GM21737 (cell line): ENCODE measurements at regions not wholly inside any gene's neighbourhood (a gene's known extent, or its start where the extent isn't known, plus 50 kb on each side); places are given as distances from the start of the nearest gene placed in this dataset.
"Not testable (repeated sequence)": the region's sequence is repeated elsewhere in the genome, so short reads cannot be mapped to it uniquely, and the experiment has no call there.

Experiments used
- ATAC-seq: cut with Tn5 transposase; IDR thresholded peaks from one replicate; pipeline ENCODE4 v1.9.1; 2021; ENCODE audit warnings: mild to moderate bottlenecking, moderate library complexity; ENCODE audit not compliant: unreplicated experiment

- no peak for ATAC-seq
These were observed 155.5 kb upstream of the GRIN3A start for GRCh38 chr9:101893661-101894646.

- no peak for ATAC-seq
These were observed 143.1 kb upstream of the GRIN3A start for GRCh38 chr9:101881508-101881907.

DNA sequence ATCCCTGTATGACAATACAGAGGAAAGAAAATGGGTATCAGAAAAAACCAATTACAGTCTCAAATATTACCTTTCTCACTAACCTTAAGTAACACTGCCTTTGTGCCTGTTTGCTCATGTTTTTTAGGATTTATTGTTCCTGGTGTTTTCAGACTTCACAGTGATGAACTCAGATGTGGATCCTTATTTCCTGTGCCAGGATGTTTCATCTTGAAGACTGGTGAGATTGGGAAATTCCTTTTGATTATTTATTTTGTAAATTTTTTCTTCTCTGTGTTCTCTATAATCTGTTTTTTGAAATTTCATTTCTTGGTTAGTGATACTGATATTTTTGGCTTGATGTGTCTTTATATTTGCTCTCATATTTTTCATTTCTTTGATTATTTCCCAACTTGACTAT lies 142.4 kb upstream of the GRIN3A start:
- ATAC-seq, result no peak

- no peak for ATAC-seq
These were observed 140.3 kb upstream of the GRIN3A start for GRCh38 chr9:101878734-101879133.

- no peak for ATAC-seq
These were observed 139.0 kb upstream of the GRIN3A start for GRCh38 chr9:101877439-101877838.

GRCh38 chr9:101861472-101861871 lies 123.0 kb upstream of the GRIN3A start:
- ATAC-seq, result no peak

- no peak for ATAC-seq
These were observed 122.5 kb upstream of the GRIN3A start for GRCh38 chr9:101860920-101861319.

GRCh38 chr9:101859620-101860019 lies 121.2 kb upstream of the GRIN3A start:
- no peak for ATAC-seq

GRCh38 chr9:101858026-101858425 lies 119.6 kb upstream of the GRIN3A start:
- ATAC-seq, result no peak

- ATAC-seq, result no peak
These were observed 110.8 kb upstream of the GRIN3A start for GRCh38 chr9:101849102-101849707.

DNA sequence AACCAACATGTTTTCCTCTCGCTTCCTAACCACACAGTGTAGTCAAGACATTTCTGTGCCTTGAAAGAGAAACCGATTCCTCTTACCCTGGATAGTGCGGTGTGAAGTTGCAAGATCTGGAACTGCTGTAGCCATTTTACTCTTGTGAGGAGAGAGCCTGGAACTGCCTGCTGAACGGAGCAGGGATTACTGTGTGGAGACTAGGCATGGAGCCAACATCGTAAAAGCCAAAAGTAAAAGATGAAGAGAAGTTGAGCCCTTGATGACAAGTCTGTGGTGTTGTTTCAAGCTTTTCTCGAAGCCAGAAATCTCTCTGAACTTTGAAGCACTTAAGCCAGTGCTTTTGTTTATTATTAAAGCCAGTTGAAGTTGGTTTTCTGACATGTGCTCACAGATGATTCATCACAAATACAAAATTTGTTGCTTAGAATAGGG lies 110.1 kb upstream of the GRIN3A start:
- ATAC-seq, result no peak

DNA sequence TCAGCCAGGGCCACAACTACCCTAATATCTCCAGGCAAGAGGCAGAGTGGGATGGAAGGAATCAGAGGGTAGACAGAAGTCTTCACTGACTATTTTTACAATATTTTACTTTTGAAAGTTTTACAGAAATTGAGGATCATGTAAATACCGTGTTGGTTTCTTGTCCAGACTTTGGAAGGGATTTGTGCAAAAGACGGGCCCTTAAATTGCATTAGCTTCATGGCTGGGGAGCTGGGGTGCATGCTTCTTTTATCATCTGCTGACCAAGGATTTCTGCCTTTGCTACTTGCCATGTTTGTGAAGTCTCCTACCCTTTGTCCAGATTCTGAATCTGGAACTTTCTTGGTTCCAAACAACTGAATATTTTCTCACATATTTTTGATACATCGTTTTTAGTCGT lies 107.7 kb upstream of the GRIN3A start:
- no peak for ATAC-seq

GRCh38 chr9:101840694-101841188 lies 102.3 kb upstream of the GRIN3A start:
- no peak for ATAC-seq

DNA sequence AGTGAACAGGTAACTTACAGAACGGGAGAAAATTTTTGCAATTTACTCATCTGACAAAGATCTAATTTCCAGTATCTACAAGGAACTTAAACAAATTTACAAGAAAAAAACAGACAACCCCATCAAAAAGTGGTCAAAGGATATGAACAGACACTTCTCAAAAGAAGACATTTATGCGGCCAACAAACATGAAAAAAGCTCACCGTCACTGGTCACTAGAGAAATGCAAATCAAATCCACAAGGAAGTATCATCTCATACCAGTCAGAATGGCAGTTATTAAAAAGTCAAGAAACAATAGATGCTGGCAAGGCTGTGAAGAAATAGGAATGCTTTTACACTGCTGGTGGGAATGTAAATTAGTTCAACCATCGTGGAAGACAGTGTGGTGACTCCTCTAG lies 100.5 kb upstream of the GRIN3A start:
- ATAC-seq, result not testable (repeated sequence)

DNA sequence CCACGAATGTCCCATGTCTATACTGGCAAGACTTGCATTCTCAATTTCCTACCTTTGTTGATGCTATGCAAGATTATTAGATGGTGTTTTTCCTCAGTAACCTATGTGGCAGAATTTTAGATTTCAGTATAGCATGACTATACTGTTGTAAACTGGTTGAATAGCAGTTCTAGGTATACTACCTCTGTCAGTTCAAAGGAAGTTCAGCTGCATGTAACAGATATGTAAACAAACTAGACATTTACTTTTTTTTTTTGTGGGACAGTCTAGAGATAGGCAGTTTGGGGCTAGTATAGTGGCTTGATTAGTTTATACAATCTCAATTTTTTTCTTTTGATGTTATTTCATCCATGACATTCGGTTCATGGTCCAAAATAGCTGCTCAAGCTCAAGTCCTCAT lies 97.6 kb upstream of the GRIN3A start:
- no peak for ATAC-seq

DNA sequence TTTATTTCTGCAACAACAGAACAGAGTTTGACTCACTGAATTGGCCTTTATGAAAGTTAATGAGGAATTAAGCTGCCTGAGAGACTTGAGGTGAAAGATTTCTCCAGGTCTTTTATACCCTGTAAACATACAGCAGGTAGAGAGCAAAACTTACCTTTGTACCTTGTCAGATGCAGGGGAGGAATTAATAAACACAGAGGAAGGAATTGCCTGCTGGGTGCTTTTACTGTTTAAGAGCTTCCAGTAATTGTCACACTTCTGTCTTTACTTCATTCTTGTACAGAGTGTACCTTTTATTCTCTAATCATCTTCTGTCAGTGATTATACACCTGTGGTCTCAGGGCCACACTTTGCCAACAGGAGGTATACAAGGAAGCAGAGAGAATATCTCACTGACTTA lies 94.0 kb upstream of the GRIN3A start:
- ATAC-seq, result no peak

DNA sequence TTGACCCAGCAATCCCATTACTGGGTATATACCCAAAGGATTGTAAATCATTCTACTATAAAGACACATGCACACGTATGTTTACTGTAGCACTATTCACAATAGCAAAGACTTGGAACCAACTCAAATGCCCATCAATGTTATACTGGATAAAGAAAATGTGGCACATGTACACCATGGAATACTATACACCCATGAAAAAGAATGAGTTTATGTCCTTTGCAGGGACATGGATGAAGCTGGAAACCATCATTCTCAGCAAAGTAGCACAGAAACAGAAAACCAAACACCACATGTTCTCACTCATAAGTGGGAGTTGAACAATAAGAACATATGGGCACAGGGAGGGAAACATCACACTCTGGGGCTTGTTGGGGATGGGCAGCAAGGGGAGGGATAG lies 83.0 kb upstream of the GRIN3A start:
- ATAC-seq, result not testable (repeated sequence)

DNA sequence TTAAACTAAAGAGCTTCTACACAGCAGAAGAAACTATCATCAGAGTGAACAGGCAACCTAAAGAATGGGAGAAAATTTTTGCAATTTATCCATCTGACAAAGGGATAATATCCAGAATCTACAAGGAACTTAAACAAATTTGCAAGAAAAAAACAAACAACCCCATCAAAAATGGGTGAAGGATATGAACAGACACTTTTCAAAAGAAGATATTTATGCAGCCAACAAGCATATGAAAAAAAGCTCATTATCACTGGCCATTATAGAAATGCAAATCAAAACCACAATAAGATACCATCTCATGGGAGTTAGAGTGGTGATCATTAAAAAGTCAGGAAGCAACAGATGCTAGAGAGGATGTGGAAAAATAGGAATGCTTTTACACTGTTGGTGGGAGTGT lies 82.5 kb upstream of the GRIN3A start:
- ATAC-seq, result not testable (repeated sequence)

DNA sequence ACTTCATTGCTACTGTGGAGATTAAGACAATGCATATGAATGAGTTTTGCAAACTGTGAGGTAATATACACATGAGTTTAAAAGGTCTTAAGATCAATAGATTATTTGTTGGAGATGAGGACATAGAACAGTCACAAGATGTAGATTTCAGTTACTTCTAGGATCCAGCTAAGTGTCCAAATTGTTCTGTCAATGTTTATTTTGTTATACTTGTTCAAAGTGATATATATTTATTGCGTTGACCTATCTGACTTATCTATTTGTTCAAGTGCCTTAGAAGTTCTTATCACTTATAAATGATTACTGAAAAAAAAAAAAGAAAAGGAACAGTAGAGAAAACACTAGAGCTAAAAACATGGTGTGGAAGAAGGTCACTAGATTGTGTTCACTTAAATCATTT lies 75.6 kb upstream of the GRIN3A start:
- no peak for ATAC-seq

GRCh38 chr9:101807879-101808278 lies 69.4 kb upstream of the GRIN3A start:
- not testable (repeated sequence) for ATAC-seq

DNA sequence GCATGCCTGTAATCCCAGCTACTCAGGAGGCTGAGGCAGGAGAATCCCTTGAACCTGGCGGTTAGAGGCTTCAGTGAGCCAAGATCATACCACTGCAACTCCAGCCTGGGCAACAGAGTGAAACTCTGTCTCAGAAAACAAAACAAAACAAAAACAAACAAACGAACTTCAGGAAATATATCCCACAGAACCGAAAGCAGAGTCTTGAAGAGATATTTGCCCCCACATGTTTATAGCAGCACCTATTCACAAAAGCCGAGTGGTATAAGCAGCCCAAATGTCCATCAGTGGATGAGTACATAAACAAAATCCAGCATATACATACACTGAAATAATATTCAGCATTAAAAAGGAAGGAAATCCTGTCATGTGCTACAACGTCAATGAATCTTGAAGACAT lies 57.6 kb upstream of the GRIN3A start:
- ATAC-seq, result no peak

DNA sequence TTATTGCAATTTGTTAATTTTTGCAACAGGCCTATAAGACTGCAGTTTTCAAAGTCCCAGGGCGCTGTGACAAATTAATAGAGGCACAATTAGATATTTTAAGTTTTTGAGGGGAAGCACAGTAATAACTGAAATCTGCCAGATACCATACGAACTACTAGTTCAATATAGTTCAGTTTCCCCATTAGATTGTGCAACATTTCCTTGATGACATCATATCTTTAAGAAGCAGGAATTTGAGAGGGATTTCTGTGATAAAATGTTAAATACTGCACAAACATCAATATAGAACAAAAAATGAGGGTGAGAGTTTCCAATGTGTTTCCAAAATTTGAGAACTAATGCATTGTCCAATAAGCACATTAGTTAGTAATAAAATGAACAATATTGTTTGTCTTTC lies 56.7 kb upstream of the GRIN3A start:
- ATAC-seq, result no peak
